Ascending aorta (tissue), 2 donors: ENCODE measurements at regions not wholly inside any gene's neighbourhood (a gene's known extent, or its start where the extent isn't known, plus 50 kb on each side); places are given as distances from the start of the nearest gene placed in this dataset.

Experiments used
- DNase-seq, 2 donors: peaks; one replicate each; pipeline ENCODE4 v3.0.0-alpha.2; 2019; ENCODE audit warnings: low spot score in 2 of 2
- H3K27ac ChIP-seq, 2 donors: fragments of 200-600 bp; sonication (generic); one replicate each; pipeline ENCODE4 v1.5.1; 2016 to 2017; ENCODE audit warnings: mild to moderate bottlenecking in 1 of 2
- H3K27me3 ChIP-seq: fragments of 200-600 bp; sonication (generic); one replicate; pipeline ENCODE4 v1.5.1; 2017
- H3K36me3 ChIP-seq, 2 donors: fragments of 200-600 bp; sonication (generic); one replicate each; pipeline ENCODE4 v1.5.1; 2016
- H3K4me1 ChIP-seq, 2 donors: fragments of 200-600 bp; sonication (generic); one replicate each; pipeline ENCODE4 v1.5.1; 2016 to 2017; ENCODE audit warnings: mild to moderate bottlenecking in 1 of 2
- H3K4me3 ChIP-seq, 2 donors: fragments of 200-600 bp; sonication (generic); one replicate each; pipeline ENCODE4 v1.5.1; 2016 to 2017; ENCODE audit warnings: mild to moderate bottlenecking in 1 of 2
- H3K9me3 ChIP-seq, 2 donors: fragments of 200-600 bp; sonication (generic); one replicate each; pipeline ENCODE4 v1.5.1; 2016
- intact Hi-C: fragments of 100-400 bp; cut with DNase I; formaldehyde crosslinking; loops from one replicate; pipeline ENCODE4 v1.15.1; 2023
- TF ChIP-seq, protein P1 (sequence below), 3 experiments: fragments of 200-600 bp in 2 of 3; fragments of 450-650 bp in 1 of 3; sonication (generic) in 2 of 3; IDR thresholded peaks; one replicate each; pipeline ENCODE4 v1.5.1; 2016 to 2019; ENCODE audit warnings: antibody characterized with exemption in 3 of 3, mild to moderate bottlenecking in 1 of 3, moderate library complexity in 1 of 3

- intact Hi-C loops = no loop called here
- no peak for DNase-seq
- no peaks in the 10 kb centered on the region for H3K27me3 ChIP-seq
- no peaks in the 10 kb centered on the region for H3K36me3 ChIP-seq
- TF ChIP-seq, protein P1, sequence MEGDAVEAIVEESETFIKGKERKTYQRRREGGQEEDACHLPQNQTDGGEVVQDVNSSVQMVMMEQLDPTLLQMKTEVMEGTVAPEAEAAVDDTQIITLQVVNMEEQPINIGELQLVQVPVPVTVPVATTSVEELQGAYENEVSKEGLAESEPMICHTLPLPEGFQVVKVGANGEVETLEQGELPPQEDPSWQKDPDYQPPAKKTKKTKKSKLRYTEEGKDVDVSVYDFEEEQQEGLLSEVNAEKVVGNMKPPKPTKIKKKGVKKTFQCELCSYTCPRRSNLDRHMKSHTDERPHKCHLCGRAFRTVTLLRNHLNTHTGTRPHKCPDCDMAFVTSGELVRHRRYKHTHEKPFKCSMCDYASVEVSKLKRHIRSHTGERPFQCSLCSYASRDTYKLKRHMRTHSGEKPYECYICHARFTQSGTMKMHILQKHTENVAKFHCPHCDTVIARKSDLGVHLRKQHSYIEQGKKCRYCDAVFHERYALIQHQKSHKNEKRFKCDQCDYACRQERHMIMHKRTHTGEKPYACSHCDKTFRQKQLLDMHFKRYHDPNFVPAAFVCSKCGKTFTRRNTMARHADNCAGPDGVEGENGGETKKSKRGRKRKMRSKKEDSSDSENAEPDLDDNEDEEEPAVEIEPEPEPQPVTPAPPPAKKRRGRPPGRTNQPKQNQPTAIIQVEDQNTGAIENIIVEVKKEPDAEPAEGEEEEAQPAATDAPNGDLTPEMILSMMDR (IDR thresholded peaks at IDR 0.05) = no peak
- no peak overlapping the region for H3K27ac ChIP-seq
- no peak overlapping the region for H3K4me3 ChIP-seq
- no peaks in the 10 kb centered on the region for H3K9me3 ChIP-seq
- H3K4me1 ChIP-seq = no peaks in the 10 kb centered on the region
These were observed 66.3 kb downstream of the INSIG1 start for GRCh38 chr7:155363852-155364600.

DNA sequence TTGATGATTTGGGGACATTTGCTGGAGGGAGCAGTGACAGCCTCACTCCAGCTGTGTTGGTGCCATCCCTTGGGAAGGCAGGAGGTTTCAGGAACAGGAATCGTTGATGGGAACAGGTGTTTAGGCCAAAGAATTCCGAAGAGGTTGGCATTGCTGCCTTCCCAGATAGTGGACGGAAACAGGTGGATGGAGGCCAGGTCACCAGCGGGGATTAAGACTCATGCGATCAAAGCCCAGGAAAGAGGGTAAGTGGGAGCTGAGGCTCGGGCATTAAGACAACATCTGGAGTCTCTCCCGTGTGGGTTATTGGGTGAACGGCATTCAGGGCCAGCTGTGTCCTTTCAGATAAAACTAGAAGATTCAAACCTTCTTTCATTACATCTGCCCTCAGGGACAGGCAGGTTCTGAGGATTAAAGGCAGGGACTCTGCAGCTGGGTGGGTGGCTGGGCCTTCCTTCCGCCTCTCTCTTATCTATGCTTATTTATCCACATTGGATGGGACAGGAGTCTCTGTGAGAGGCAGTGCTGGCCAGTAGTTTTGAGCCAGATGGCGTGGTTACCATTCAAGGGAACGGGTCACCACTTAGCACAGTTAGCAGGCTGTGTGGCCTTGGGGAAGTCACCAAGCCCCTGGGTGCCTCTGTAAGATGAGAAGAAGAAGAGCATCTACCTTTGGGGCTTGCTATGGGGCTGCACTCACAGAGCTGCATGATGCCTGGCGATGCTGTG is 67.6 kb downstream of the INSIG1 start:
- H3K4me1 ChIP-seq = no peaks in the 10 kb centered on the region
- no peaks in the 10 kb centered on the region for H3K36me3 ChIP-seq
- intact Hi-C loops = no loop called here
- H3K9me3 ChIP-seq = no peaks in the 10 kb centered on the region
- no peak overlapping the region for H3K27ac ChIP-seq
- H3K4me3 ChIP-seq = no peak overlapping the region
- H3K27me3 ChIP-seq = no peaks in the 10 kb centered on the region
- DNase-seq = no peak
- TF ChIP-seq, protein P1 (IDR thresholded peaks at IDR 0.05) = no peak

DNA sequence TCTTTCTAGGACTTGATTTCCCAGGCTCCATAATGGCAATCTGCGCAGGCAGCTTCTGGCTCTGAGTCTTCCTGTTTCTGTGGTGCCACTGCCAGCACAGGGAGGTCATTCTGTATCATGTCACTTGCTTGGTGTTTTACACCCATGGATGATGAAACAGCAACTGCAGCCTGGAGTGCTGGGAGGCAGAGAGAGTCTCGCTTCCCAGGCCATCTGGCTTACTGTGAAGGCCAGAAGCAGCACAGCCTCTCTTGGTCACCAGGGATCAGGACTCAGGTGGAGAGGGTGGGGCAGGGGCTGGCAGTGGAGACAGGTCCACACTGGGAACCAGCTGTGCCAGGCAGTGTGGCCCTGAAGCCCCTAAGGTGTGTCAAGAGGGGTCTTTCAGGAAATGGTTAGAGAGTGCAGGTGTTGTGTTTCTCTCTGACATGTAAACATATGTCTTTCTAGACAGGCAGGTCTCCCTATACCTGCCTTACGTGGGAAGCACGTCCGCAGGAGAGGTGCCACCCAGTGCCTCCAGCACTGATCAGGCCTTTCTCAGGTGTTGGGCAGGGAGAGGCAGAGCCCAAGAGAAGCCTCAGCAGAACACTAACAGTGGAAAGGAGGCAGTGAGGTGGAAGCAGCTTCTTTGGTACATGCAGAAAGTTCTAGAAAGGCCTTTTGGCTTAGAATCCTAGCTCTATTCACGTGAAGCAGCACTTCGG is 71.4 kb downstream of the INSIG1 start:
- DNase-seq = no peak

GRCh38 chr7:155369766-155370165 is 72.1 kb downstream of the INSIG1 start:
- no peak for DNase-seq
- intact Hi-C loops = no loop called here
- no peaks in the 10 kb centered on the region for H3K9me3 ChIP-seq
- H3K4me3 ChIP-seq = no peak overlapping the region
- peaks cover 7 to 14% of the 10 kb centered on the region in 2 donors for H3K4me1 ChIP-seq
- H3K27ac ChIP-seq = no peak overlapping the region
- H3K36me3 ChIP-seq = no peaks in the 10 kb centered on the region
- peaks cover 30% of the 10 kb centered on the region for H3K27me3 ChIP-seq
- TF ChIP-seq, protein P1 (IDR thresholded peaks at IDR 0.05) = no peak

More for the DNA sequence above, 71.4 kb downstream of the INSIG1 start:
- H3K27ac ChIP-seq = no peak overlapping the region
- no peaks in the 10 kb centered on the region for H3K36me3 ChIP-seq
- intact Hi-C loops = no loop called here
- H3K9me3 ChIP-seq = no peaks in the 10 kb centered on the region
- no peak overlapping the region for H3K4me3 ChIP-seq
- peaks cover 7% of the 10 kb centered on the region in 2 donors for H3K4me1 ChIP-seq
- TF ChIP-seq, protein P1 (IDR thresholded peaks at IDR 0.05) = no peak
- peaks cover 27% of the 10 kb centered on the region for H3K27me3 ChIP-seq

DNA sequence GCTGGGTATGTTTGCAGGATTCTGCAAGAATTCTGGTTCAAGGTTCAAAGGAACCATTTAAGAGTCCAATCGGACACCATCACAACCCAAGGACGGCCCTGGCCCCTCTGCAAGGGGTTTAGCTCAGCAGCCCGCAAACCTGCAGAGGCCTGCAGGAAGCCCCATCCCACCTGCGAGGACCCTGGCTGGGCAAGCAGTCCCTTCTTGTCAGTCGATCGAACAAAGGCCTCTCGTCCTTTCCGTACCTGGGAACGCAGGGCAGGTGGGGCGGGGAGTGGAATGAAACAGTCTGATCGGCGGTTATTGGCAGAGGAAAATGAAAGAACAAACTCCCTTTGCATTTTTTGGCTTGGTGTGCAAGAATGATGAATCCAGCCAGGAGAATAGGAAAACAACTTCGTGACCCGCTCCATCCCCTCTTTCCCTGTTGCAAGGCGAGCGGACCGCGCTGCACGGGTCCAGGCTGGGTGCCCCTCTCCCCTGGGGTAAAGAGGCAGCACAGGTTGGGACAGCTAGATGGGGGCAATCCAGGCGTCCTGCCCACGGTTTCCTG is 73.7 kb downstream of the INSIG1 start:
- intact Hi-C loops = no loop called here
- TF ChIP-seq, protein P1 (IDR thresholded peaks at IDR 0.05) = no peak
- H3K4me3 ChIP-seq = no peak overlapping the region
- no peak overlapping the region for H3K27ac ChIP-seq
- H3K4me1 ChIP-seq = peaks cover 10 to 19% of the 10 kb centered on the region in 2 donors
- no peaks in the 10 kb centered on the region for H3K36me3 ChIP-seq
- H3K9me3 ChIP-seq = no peaks in the 10 kb centered on the region
- no peak for DNase-seq
- H3K27me3 ChIP-seq = peaks cover 39% of the 10 kb centered on the region
